DMS 273 treated with DMSO at 0.1 percent for 48 hours (cell line): ENCODE measurements at regions not wholly inside any gene's neighbourhood (a gene's known extent, or its start where the extent isn't known, plus 50 kb on each side); places are given as distances from the start of the nearest gene placed in this dataset.
"Not testable (repeated sequence)": the region's sequence is repeated elsewhere in the genome, so short reads cannot be mapped to it uniquely, and the experiment has no call there.

Experiments used
- DNase-seq: peaks from one replicate; lab custom pipeline; 2025; lab: John Stamatoyannopoulos, UW

- no peak for DNase-seq
Measured at GRCh38 chr13:103639326-103639725, 573.1 kb upstream of the SLC10A2 start.

GRCh38 chr13:103638706-103639105 is 572.5 kb upstream of the SLC10A2 start:
- no peak for DNase-seq

DNA sequence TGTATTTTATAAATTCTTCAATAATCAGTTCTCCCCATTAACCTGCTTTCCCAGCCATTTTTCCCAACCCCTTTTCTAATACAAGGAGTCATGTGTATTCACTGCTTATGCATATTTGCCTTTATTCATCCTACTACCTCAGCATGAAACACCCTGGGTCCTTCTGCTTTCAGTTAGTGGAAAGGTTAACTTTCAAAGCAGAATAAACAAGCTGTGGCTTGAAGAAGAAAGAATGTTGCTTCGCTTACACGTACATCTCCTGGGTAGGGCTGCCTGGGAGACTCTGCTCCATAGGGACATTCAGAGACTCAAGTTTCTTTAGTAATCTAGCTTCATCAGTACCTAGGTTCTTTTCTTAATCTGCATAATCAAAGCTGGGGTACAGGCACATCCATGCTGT is 567.8 kb upstream of the SLC10A2 start:
- no peak for DNase-seq

DNA sequence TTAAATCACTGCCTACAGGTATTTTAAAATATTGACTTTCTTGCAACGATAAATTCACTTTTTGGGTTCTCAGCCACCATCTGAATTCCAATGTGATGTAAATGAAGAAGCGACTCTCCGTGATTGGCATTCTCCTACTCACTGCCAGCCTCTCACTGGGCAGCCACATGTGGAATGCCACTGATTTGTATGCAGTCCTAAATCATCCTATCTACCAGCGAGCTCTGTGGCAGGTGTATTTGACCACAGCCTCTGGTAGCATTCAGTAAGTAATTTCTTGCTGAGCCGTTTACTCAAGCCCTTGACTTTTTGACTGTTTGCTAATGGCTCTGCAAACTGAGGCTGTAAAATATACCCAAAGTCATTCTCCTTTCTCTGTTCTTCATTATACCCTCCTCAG is 559.0 kb upstream of the SLC10A2 start:
- no peak for DNase-seq

DNA sequence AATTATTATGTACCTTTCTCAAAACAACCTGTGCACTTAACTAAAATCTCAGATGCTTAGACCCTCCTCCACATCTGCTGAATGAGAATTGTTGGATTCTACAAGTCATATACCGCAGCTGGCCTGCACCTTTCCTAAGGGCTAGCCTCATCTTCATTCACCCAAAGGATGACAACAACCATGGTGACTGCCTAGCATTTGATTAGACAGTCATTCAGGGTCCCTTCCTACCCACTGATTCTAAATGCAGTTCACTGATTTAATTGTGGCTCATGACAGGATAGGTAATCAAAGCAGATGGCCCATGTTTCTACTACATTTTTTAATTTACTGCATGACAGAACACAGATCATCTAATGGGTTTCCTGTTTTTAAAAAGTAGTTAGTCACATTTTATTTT is 551.9 kb upstream of the SLC10A2 start:
- DNase-seq: no peak

- no peak for DNase-seq
Measured at GRCh38 chr13:103615771-103616170, 549.6 kb upstream of the SLC10A2 start.

GRCh38 chr13:103614761-103615160 is 548.5 kb upstream of the SLC10A2 start:
- DNase-seq: no peak

- no peak for DNase-seq
Measured at GRCh38 chr13:103607995-103608394, 541.8 kb upstream of the SLC10A2 start.

DNA sequence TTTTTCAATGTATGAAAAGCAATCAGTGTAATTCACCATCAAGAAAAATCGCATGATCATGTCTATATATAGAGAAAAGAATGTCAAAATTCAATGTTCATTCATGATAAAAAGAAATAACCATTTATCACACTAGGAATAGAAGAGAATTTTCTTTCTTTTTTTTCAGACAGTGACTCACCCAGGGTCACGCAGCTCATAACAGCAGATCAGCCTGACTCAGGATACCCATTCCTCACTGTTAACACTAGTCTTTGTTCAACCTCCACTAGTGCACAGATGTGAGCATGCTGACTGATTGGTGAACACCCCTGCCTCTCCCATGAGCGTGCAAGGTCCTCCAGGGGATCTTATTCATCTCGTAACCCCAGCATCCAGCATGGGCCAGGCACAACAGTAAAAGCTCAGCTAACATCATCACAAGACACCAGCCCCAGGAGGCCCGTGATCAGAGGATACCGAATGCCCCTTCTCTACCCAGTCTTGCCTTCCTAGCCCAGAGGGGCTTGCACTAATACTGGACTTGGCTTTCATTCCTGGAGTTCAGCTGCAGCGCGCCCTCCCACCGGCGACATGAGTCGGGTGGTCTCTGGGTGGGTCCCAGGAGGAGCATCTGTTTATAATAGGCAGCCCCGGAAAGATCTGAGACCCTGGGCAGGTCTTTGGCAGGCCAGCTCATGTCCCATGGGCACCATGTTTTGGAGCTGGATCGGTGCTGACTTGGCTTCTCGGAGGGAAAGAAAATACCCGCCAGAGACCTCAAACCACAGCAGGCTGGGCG is 539.5 kb upstream of the SLC10A2 start:
- DNase-seq: no peak

- DNase-seq: not testable (repeated sequence)
Measured at GRCh38 chr13:103599870-103600269, 533.7 kb upstream of the SLC10A2 start.

DNA sequence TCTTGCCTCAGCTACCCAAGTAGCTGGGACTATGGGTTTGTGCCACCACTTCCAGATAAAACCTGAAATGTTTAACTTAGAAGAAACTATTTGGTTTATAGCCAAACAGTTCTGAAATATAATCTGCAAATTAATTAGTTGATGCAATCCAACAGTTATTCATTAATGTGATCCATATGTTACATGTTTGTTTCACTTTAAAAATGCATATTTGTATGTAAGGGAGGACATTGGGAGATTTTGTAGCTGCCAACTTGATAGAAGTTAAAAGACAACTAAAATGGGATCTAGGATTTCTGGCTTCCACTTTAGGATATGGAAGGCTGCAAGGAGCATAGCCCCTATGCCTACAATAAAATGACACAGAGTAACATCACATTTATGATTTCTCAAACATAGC is 532.5 kb upstream of the SLC10A2 start:
- no peak for DNase-seq

- no peak for DNase-seq
Measured at GRCh38 chr13:103573446-103573845, 507.2 kb upstream of the SLC10A2 start.

DNA sequence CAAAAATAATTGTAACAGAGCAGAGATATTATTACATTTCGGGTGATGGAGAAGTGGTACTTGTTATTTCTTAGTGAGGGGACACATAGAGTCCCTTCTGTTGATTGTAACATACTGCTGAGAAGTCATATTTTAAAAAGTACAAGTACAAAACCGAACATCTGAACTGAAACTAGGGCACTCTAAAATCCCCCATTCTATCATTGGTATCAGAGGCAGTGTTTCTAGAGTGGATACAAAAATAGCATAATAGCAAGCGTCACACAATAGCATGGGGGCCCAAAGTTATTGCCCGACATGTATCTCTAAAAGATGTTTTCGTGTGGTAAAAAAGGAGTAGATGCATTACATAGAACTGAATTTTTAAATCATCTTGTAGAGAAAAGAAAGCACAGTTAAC is 502.1 kb upstream of the SLC10A2 start:
- DNase-seq: no peak

- DNase-seq: no peak
Measured at GRCh38 chr13:103557878-103558277, 491.7 kb upstream of the SLC10A2 start.

DNA sequence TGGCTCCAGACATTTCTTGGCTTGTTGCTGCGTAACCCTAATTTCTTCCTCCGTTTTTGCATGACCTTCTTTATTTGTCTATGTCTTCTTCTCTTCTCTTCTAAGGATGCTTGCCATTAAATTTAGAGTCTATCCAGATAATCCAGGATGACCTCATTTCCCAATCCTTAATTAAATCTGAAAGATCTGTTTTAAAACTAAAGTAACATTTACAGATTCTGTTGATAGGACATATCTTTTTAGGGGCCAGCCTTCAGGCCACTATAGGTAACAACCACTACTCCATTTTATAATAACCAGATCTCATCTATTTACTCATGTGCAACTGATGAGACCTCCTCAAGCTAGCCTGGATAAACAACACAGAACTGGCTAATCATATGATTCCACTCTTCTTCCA is 490.5 kb upstream of the SLC10A2 start:
- no peak for DNase-seq

- no peak for DNase-seq
Measured at GRCh38 chr13:103547914-103548313, 481.7 kb upstream of the SLC10A2 start.

- no peak for DNase-seq
Measured at GRCh38 chr13:103546271-103546670, 480.1 kb upstream of the SLC10A2 start.

- DNase-seq: no peak
Measured at GRCh38 chr13:103542648-103543047, 476.4 kb upstream of the SLC10A2 start.

DNA sequence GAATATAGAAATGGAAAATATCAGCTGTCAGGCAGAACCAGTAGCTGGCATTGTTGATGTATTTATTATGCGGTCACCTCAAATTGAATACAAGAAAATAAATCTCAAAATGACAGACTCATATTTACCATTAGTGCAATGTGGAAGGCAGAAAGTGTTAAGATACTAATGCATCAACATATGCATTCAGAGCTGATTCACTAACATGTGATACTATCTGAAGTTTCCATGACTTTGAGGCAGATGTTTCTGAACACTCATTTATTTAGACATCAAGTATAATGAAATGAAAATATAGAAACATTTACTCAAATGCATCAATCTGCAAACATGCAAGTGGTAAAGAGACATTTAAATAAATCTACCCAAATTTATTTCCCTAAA is 474.2 kb upstream of the SLC10A2 start:
- no peak for DNase-seq

GRCh38 chr13:103539721-103540381 is 473.6 kb upstream of the SLC10A2 start:
- no peak for DNase-seq

GRCh38 chr13:103539265-103539664 is 473.0 kb upstream of the SLC10A2 start:
- no peak for DNase-seq

- DNase-seq: no peak
Measured at GRCh38 chr13:103537616-103538015, 471.4 kb upstream of the SLC10A2 start.

GRCh38 chr13:103531278-103531677 is 465.1 kb upstream of the SLC10A2 start:
- no peak for DNase-seq

GRCh38 chr13:103528437-103528836 is 462.2 kb upstream of the SLC10A2 start:
- DNase-seq: no peak
